ENCODE measurements at regions not wholly inside any gene's neighbourhood (a gene's known extent, or its start where the extent isn't known, plus 50 kb on each side); places are given as distances from the start of the nearest gene placed in this dataset.

GRCh38 chr1:60229821-60230220 is 156.3 kb upstream of the C1orf87 start:
- no peak overlapping the region for H3K4me3 Mint-ChIP-seq (ENCODE audit: unreplicated experiment)
- H3K4me1 Mint-ChIP-seq (ENCODE audit: low read depth, unreplicated experiment): peaks cover 30% of the 10 kb centered on the region
- peaks cover 5% of the 10 kb centered on the region for H3K9me3 Mint-ChIP-seq (ENCODE audit: unreplicated experiment)
- peaks cover 5% of the 10 kb centered on the region for H3K27me3 Mint-ChIP-seq (ENCODE audit: unreplicated experiment)
- DNase-seq: no peak
- H3K27ac Mint-ChIP-seq (ENCODE audit: unreplicated experiment): peak overlapping the region; percentile 97
- no peak for TF ChIP-seq CTCF (IDR thresholded peaks at IDR 0.05; ENCODE audit: partially characterized antibody, unreplicated experiment)
- no peaks in the 10 kb centered on the region for H3K36me3 Mint-ChIP-seq (ENCODE audit: unreplicated experiment)

GRCh38 chr1:60228041-60228491 is 154.5 kb upstream of the C1orf87 start:
- no peak overlapping the region for H3K27ac Mint-ChIP-seq (ENCODE audit: unreplicated experiment)
- peaks cover 10% of the 10 kb centered on the region for H3K9me3 Mint-ChIP-seq (ENCODE audit: unreplicated experiment)

GRCh38 chr1:60227601-60228000 is 154.0 kb upstream of the C1orf87 start:
- H3K36me3 Mint-ChIP-seq (ENCODE audit: unreplicated experiment): no peaks in the 10 kb centered on the region
- H3K4me1 Mint-ChIP-seq (ENCODE audit: low read depth, unreplicated experiment): peaks cover 44% of the 10 kb centered on the region
- no peak overlapping the region for H3K4me3 Mint-ChIP-seq (ENCODE audit: unreplicated experiment)
- H3K27me3 Mint-ChIP-seq (ENCODE audit: unreplicated experiment): peaks cover 9% of the 10 kb centered on the region
- no peak for TF ChIP-seq CTCF (IDR thresholded peaks at IDR 0.05; ENCODE audit: partially characterized antibody, unreplicated experiment)
- no peak for DNase-seq
- peaks cover 11% of the 10 kb centered on the region for H3K9me3 Mint-ChIP-seq (ENCODE audit: unreplicated experiment)
- no peak overlapping the region for H3K27ac Mint-ChIP-seq (ENCODE audit: unreplicated experiment)

More at GRCh38 chr1:60228041-60228491, 154.5 kb upstream of the C1orf87 start:
- peaks cover 7% of the 10 kb centered on the region for H3K27me3 Mint-ChIP-seq (ENCODE audit: unreplicated experiment)
- TF ChIP-seq CTCF (IDR thresholded peaks at IDR 0.05; ENCODE audit: partially characterized antibody, unreplicated experiment): no peak
- H3K4me3 Mint-ChIP-seq (ENCODE audit: unreplicated experiment): no peak overlapping the region
- no peak for DNase-seq
- H3K36me3 Mint-ChIP-seq (ENCODE audit: unreplicated experiment): no peaks in the 10 kb centered on the region
- H3K4me1 Mint-ChIP-seq (ENCODE audit: low read depth, unreplicated experiment): peaks cover 40% of the 10 kb centered on the region

- TF ChIP-seq CTCF (IDR thresholded peaks at IDR 0.05; ENCODE audit: partially characterized antibody, unreplicated experiment): no peak
- H3K4me1 Mint-ChIP-seq (ENCODE audit: low read depth, unreplicated experiment): peaks cover 45% of the 10 kb centered on the region
- H3K27ac Mint-ChIP-seq (ENCODE audit: unreplicated experiment): no peak overlapping the region
- H3K4me3 Mint-ChIP-seq (ENCODE audit: unreplicated experiment): no peak overlapping the region
- no peaks in the 10 kb centered on the region for H3K36me3 Mint-ChIP-seq (ENCODE audit: unreplicated experiment)
- peaks cover 11% of the 10 kb centered on the region for H3K9me3 Mint-ChIP-seq (ENCODE audit: unreplicated experiment)
- DNase-seq: no peak
- H3K27me3 Mint-ChIP-seq (ENCODE audit: unreplicated experiment): peaks cover 9% of the 10 kb centered on the region
These were observed 151.9 kb upstream of the C1orf87 start for GRCh38 chr1:60225486-60225885.

- Mint-ChIP-seq H3K27me3 (ENCODE audit: unreplicated experiment) (peaks cover 8% of the 10 kb centered on the region), H3K36me3 (ENCODE audit: unreplicated experiment) (no peaks in the 10 kb centered on the region), H3K9me3 (ENCODE audit: unreplicated experiment) (peaks cover 8% of the 10 kb centered on the region), H3K4me3 (ENCODE audit: unreplicated experiment) (no peak overlapping the region), H3K4me1 (ENCODE audit: low read depth, unreplicated experiment) (peaks cover 38% of the 10 kb centered on the region), H3K27ac (ENCODE audit: unreplicated experiment) (peak overlapping the region; percentile 98)
- no peak for DNase-seq
- TF ChIP-seq CTCF (IDR thresholded peaks at IDR 0.05; ENCODE audit: partially characterized antibody, unreplicated experiment): no peak
These were observed 151.0 kb upstream of the C1orf87 start for GRCh38 chr1:60224523-60224922.

Measured in glutamatergic neuron (in vitro differentiated cells).